ENCODE measurements at regions not wholly inside any gene's neighbourhood (a gene's known extent, or its start where the extent isn't known, plus 50 kb on each side); places are given as distances from the start of the nearest gene placed in this dataset.

DNA sequence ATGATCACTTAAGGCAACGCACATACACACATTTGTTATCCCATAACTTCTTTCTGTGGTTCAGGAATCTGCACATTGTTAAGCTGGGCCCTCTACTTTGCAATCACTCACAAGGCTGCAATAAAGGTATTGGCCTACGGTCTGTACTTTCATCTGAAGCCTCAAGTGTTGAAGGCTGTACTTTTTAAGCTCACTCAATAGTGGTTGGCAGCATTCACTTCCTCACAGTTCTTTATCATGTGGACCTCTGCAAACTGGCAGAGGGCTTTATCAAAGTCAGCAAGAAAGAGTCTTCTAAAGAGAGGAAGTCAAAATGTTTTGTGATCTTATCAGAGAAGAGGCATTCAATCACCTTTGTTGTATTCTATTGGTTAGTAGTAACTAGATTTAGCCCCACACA is 301.4 kb upstream of the EPHA5 start:
- no peak for TF ChIP-seq KAT8 (CRISPR knock-in tag; IDR thresholded peaks at IDR 0.05)
- no peak for TF ChIP-seq DR1 (CRISPR knock-in tag; IDR thresholded peaks at IDR 0.05)
- TF ChIP-seq HDAC1 (CRISPR knock-in tag; IDR thresholded peaks at IDR 0.05) = no peak
- TF ChIP-seq, protein P1, sequence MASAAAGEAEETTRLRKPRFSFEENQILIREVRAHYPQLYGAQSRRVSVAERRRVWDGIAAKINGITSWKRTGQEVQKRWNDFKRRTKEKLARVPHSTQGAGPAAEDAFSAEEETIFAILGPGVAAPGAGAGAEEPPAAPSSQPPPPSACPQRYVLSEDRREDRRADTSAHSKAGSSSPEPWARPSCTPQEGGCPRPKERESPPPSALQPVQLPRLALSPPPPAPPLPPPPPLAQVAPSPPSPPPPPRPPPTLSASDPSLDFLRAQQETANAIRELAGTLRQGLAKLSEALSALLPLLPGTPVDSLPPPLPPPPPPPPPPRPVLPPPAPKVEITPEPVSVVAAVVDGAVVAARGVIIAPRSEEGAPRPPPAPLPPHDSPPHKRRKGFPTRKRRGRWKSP (CRISPR knock-in tag; IDR thresholded peaks at IDR 0.05) = no peak
- no peak for TF ChIP-seq ZNF33B (CRISPR knock-in tag; IDR thresholded peaks at IDR 0.05)
- TF ChIP-seq, protein P2, sequence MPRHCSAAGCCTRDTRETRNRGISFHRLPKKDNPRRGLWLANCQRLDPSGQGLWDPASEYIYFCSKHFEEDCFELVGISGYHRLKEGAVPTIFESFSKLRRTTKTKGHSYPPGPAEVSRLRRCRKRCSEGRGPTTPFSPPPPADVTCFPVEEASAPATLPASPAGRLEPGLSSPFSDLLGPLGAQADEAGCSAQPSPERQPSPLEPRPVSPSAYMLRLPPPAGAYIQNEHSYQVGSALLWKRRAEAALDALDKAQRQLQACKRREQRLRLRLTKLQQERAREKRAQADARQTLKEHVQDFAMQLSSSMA (CRISPR knock-in tag; IDR thresholded peaks at IDR 0.05) = no peak
- no peak for TF ChIP-seq SCMH1 (CRISPR knock-in tag; IDR thresholded peaks at IDR 0.05; ENCODE audit: borderline replicate concordance)
- no peak for TF ChIP-seq IRX3 (CRISPR knock-in tag; IDR thresholded peaks at IDR 0.05; ENCODE audit: borderline replicate concordance, low read depth)
- no peak for TF ChIP-seq ZNF441 (CRISPR knock-in tag; IDR thresholded peaks at IDR 0.05; ENCODE audit: borderline replicate concordance)
- no peak for TF ChIP-seq GZF1 (CRISPR knock-in tag; IDR thresholded peaks at IDR 0.05)
- TF ChIP-seq, protein P3, sequence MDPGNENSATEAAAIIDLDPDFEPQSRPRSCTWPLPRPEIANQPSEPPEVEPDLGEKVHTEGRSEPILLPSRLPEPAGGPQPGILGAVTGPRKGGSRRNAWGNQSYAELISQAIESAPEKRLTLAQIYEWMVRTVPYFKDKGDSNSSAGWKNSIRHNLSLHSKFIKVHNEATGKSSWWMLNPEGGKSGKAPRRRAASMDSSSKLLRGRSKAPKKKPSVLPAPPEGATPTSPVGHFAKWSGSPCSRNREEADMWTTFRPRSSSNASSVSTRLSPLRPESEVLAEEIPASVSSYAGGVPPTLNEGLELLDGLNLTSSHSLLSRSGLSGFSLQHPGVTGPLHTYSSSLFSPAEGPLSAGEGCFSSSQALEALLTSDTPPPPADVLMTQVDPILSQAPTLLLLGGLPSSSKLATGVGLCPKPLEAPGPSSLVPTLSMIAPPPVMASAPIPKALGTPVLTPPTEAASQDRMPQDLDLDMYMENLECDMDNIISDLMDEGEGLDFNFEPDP (CRISPR knock-in tag; conservative IDR thresholded peaks at IDR 0.05) = no peak
- no peak for TF ChIP-seq THYN1 (CRISPR knock-in tag; IDR thresholded peaks at IDR 0.05; ENCODE audit: borderline replicate concordance, low read depth)
- TF ChIP-seq SYNCRIP (IDR thresholded peaks at IDR 0.05; ENCODE audit: insufficient read depth, low read depth, low read length) = no peak
- TF ChIP-seq, protein P4, sequence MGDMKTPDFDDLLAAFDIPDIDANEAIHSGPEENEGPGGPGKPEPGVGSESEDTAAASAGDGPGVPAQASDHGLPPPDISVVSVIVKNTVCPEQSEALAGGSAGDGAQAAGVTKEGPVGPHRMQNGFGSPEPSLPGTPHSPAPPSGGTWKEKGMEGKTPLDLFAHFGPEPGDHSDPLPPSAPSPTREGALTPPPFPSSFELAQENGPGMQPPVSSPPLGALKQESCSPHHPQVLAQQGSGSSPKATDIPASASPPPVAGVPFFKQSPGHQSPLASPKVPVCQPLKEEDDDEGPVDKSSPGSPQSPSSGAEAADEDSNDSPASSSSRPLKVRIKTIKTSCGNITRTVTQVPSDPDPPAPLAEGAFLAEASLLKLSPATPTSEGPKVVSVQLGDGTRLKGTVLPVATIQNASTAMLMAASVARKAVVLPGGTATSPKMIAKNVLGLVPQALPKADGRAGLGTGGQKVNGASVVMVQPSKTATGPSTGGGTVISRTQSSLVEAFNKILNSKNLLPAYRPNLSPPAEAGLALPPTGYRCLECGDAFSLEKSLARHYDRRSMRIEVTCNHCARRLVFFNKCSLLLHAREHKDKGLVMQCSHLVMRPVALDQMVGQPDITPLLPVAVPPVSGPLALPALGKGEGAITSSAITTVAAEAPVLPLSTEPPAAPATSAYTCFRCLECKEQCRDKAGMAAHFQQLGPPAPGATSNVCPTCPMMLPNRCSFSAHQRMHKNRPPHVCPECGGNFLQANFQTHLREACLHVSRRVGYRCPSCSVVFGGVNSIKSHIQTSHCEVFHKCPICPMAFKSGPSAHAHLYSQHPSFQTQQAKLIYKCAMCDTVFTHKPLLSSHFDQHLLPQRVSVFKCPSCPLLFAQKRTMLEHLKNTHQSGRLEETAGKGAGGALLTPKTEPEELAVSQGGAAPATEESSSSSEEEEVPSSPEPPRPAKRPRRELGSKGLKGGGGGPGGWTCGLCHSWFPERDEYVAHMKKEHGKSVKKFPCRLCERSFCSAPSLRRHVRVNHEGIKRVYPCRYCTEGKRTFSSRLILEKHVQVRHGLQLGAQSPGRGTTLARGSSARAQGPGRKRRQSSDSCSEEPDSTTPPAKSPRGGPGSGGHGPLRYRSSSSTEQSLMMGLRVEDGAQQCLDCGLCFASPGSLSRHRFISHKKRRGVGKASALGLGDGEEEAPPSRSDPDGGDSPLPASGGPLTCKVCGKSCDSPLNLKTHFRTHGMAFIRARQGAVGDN (CRISPR knock-in tag; IDR thresholded peaks at IDR 0.05) = no peak
- no peak for TF ChIP-seq PTBP1 (IDR thresholded peaks at IDR 0.05; ENCODE audit: low read depth, low read length, poor library complexity, severe bottlenecking)
- H3K4me2 ChIP-seq (ENCODE audit: low read depth, low read length) = no peak overlapping the region
- CTCF ChIA-PET (ENCODE audit: low intra/inter-chr PET ratio, low total read pairs) = no interaction called here
- no peak for DNase-seq (ENCODE audit: low spot score)
- H3K4me1 ChIP-seq (ENCODE audit: insufficient read depth, low read length) = no peaks in the 10 kb centered on the region; the same call in 1 of the 2 replicates
- H3K27ac ChIP-seq (ENCODE audit: extremely low read length, insufficient read depth, low read length) = no peak overlapping the region
- no peaks in the 10 kb centered on the region for H3K36me3 ChIP-seq (replicated peaks in 1 of 2; ENCODE audit: control insufficient read depth in 1 of 2, insufficient read depth in 2 of 2, low read length in 2 of 2)
- intact Hi-C loops (cut with micrococcal nuclease; ENCODE audit: unreplicated experiment) = no loop called here
- no peaks in the 10 kb centered on the region for H3K27me3 ChIP-seq (ENCODE audit: control insufficient read depth in 1 of 2, insufficient read depth in 2 of 2, low read length in 2 of 2)
- H3K79me2 ChIP-seq (ENCODE audit: insufficient read depth, low read length) = no peaks in the 10 kb centered on the region
- no peak for FAIRE-seq
- whole genome bisulfite sequencing (ENCODE audit: low lambda C conversion rate) = 0% methylated on average over 2 of the region's 2 CpGs
- POLR2A ChIA-PET = no interaction called here
- no peaks in the 10 kb centered on the region for H3K9me3 ChIP-seq (ENCODE audit: low read length)
- H2AFZ ChIP-seq (ENCODE audit: low read length) = no peak overlapping the region
- H3K9ac ChIP-seq (ENCODE audit: insufficient read depth, low read depth, low read length) = no peak overlapping the region
- H4K20me1 ChIP-seq (ENCODE audit: insufficient read depth, low read length) = no peaks in the 10 kb centered on the region
- no peak overlapping the region for H3K4me3 ChIP-seq (replicated peaks in 1 of 3; ENCODE audit: insufficient read depth in 1 of 3, low read depth in 2 of 3, low read length in 3 of 3)
- no TSS peak for BruUV-seq (replicated peaks)
- no peak for ATAC-seq
- in situ Hi-C loops (cut with HindIII; ENCODE audit: extremely low pct_ligation_motif_present, low pct_unique_long_range_greater_than_20kb) = no loop called here

All from HepG2 (cell line).